A549 (cell line): ENCODE measurements at regions not wholly inside any gene's neighbourhood (a gene's known extent, or its start where the extent isn't known, plus 50 kb on each side); places are given as distances from the start of the nearest gene placed in this dataset.

Experiments
- ATAC-seq, 2 experiments: fragments of 200-7000 bp in 1 of 2; fragments of >200 bp in 1 of 2; cut with Nextera tagmentation in 1 of 2; cut with Tn5 transposase in 1 of 2; 3 replicates each; pipeline versions ENCODE4 v1.8.0 to v1.9.1; 2018 to 2020; ENCODE audit warnings: mild to moderate bottlenecking in 1 of 2, moderate library complexity in 1 of 2
- CTCF ChIA-PET: fragments of 300-600 bp; sonication (Branson Sonifier 250); formaldehyde crosslinking; extraction: SDS; loops from one replicate; lab custom pipeline; 2021; ENCODE audit warnings: antibody characterized with exemption, inconsistent platforms; lab: Yijun Ruan, JAX
- POLR2A ChIA-PET: fragments of 350-600 bp; formaldehyde crosslinking; extraction: SDS; loops from one replicate; lab custom pipeline; 2021; ENCODE audit warnings: antibody characterized with exemption, inconsistent platforms; lab: Yijun Ruan, JAX
- DNase-seq, 2 experiments: peaks; one replicate each; pipeline versions ENCODE4 v3.0.0 to v3.0.0-alpha.2; 2011 to 2016; ENCODE audit warnings: low read depth in 1 of 2, low spot score in 1 of 2
- FAIRE-seq: peaks from 2 replicates; lab custom pipeline; 2011; peaks lifted over from hg19 to GRCh38; lab: Jason Lieb, UNC
- H3K27ac ChIP-seq, 2 experiments: fragments of >200 bp; sonication (Bioruptor Twin); formaldehyde crosslinking; 3 replicates each; pipeline ENCODE4 v1.5.1; 2016 to 2017
- H3K4me1 ChIP-seq: fragments of >200 bp; sonication (Bioruptor Twin); formaldehyde crosslinking; 3 replicates; pipeline ENCODE4 v1.6.1; 2016
- H3K4me2 ChIP-seq: fragments of >200 bp; sonication (Bioruptor Twin); formaldehyde crosslinking; 3 replicates; pipeline ENCODE4 v1.6.1; 2016
- H3K4me3 ChIP-seq: fragments of >200 bp; sonication (Bioruptor Twin); formaldehyde crosslinking; 3 replicates; pipeline ENCODE4 v1.5.1; 2016
- H3K9me3 ChIP-seq: fragments of >200 bp; sonication (Bioruptor Twin); formaldehyde crosslinking; 3 replicates; pipeline ENCODE4 v1.6.1; 2016
- BHLHE40 ChIP-seq: IDR thresholded peaks from 2 replicates; pipeline ENCODE4 v1.6.1; 2012; ENCODE audit warnings: low read depth, low read length, inconsistent platforms
- CHD2 ChIP-seq: fragments of 150-350 bp; IDR thresholded peaks from 2 replicates; pipeline ENCODE4 v1.6.1; 2014; ENCODE audit warnings: low read length; ENCODE audit not compliant: partially characterized antibody
- FOSB ChIP-seq: fragments of 250-450 bp; sonication (Bioruptor Pico); IDR thresholded peaks from 2 replicates; pipeline ENCODE4 v1.5.0; 2020; ENCODE audit warnings: mild to moderate bottlenecking, moderate library complexity
- GATA3 ChIP-seq: IDR thresholded peaks from 2 replicates; pipeline ENCODE4 v1.6.1; 2012; ENCODE audit warnings: borderline replicate concordance
- HEYL ChIP-seq: fragments of 250-450 bp; sonication (Bioruptor Pico); IDR thresholded peaks from 2 replicates; pipeline ENCODE4 v1.8.0; 2021; ENCODE audit warnings: mild to moderate bottlenecking, moderate library complexity
- KDM1A ChIP-seq: fragments of 200-600 bp; sonication (generic); IDR thresholded peaks from 2 replicates; pipeline ENCODE4 v1.6.1; 2016; ENCODE audit warnings: low read depth, mild to moderate bottlenecking
- MAZ ChIP-seq: fragments of 150-350 bp; IDR thresholded peaks from 2 replicates; pipeline ENCODE4 v1.6.1; 2014; ENCODE audit warnings: antibody characterized with exemption, low read depth, low read length, borderline replicate concordance
- NFE2L2 ChIP-seq: fragments of 150-350 bp; conservative IDR thresholded peaks from 2 replicates; pipeline ENCODE4 v1.6.1; 2014; ENCODE audit warnings: low read length
- PHF8 ChIP-seq: fragments of 200-600 bp; sonication (generic); IDR thresholded peaks from 2 replicates; pipeline ENCODE4 v1.6.1; 2016; ENCODE audit warnings: low read depth, mild to moderate bottlenecking, antibody characterized with exemption, moderate library complexity, borderline replicate concordance
- RFX5 ChIP-seq: fragments of 450-650 bp; IDR thresholded peaks from 2 replicates; pipeline ENCODE4 v1.7.1; 2014; ENCODE audit warnings: antibody characterized with exemption, mild to moderate bottlenecking, moderate library complexity
- SMC3 ChIP-seq: fragments of >200 bp; sonication (Bioruptor Twin); formaldehyde crosslinking; IDR thresholded peaks from 3 replicates; pipeline ENCODE4 v1.6.1; 2018; ENCODE audit warnings: inconsistent platforms
- TFCP2L1 ChIP-seq: fragments of 250-450 bp; sonication (Bioruptor Pico); IDR thresholded peaks from 2 replicates; pipeline ENCODE4 v1.5.0; 2021; ENCODE audit warnings: mild to moderate bottlenecking
- WGBS: methylation state at CpG from one replicate; pipeline ENCODE4 v1.1.6; 2017; ENCODE audit errors: missing lambda C conversion rate; 5-methylcytosine and 5-hydroxymethylcytosine counted together
- TF ChIP-seq, protein P1 (sequence below): fragments of >200 bp; sonication (Bioruptor Twin); formaldehyde crosslinking; IDR thresholded peaks from 2 replicates; pipeline ENCODE4 v1.6.1; 2016
- TF ChIP-seq, protein P2 (sequence below): fragments of 200-600 bp; sonication (generic); IDR thresholded peaks from 2 replicates; pipeline ENCODE4 v1.6.1; 2016; ENCODE audit warnings: antibody characterized with exemption, mild to moderate bottlenecking, moderate library complexity
- TF ChIP-seq, protein P3 (sequence below): fragments of 250-450 bp; sonication (Bioruptor Pico); IDR thresholded peaks from 2 replicates; pipeline ENCODE4 v1.5.0; 2021; ENCODE audit warnings: mild to moderate bottlenecking, moderate library complexity, borderline replicate concordance
- TF ChIP-seq, protein P4 (sequence below): fragments of >200 bp; sonication (Bioruptor Twin); formaldehyde crosslinking; IDR thresholded peaks from 3 replicates; pipeline ENCODE4 v1.6.1; 2016
- TF ChIP-seq, protein P5 (sequence below): IDR thresholded peaks from 2 replicates; pipeline ENCODE4 v1.6.1; 2012

DNA sequence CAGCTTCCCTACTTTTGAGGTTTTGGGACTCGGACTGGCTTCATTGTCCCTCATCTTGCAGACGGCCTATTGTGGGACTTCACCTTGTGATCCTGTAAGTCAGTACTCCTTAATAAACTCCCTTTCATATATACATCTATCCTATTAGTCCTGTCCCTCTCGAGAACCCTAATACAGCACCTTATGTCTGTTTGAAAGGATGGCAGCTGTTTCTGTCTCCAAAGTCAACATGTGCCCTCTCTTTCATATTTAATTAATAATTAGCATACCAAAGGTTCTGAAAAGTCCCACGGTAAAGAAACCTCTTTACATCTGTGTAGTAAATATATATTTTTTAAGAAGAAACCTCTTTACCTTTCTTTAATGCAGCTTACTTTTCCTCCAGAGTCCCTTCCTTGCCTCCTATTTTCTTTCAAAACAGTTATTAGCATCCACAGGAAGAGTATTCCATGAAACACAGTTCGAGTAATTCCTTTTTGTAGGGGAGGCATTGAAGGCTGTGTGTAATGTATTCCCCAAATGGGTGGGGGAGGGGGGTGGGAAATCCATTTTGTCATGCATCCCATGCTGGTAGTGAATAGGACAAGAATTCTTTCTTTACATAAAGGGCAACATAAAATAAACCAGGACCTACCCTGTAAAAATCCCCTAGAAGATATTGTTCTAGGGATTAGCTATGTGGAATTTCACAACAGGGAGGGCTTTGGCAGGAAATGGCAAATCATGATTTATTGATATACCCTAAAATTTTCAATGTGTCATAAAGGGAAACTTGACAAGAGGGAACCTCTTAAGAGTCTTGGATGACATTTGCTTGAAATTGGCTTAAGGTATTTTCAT is 241.5 kb downstream of the SUDS3 start:
- ATAC-seq (no peak), FAIRE-seq (no peak), DNase-seq (no peak)
- Histone ChIP-seq H3K27ac (no peak overlapping the region), H3K4me3 (no peak overlapping the region), H3K9me3 (no peaks in the 10 kb centered on the region), H3K4me2 (no peak overlapping the region), H3K4me1 (no peaks in the 10 kb centered on the region)
- ChIA-PET POLR2A (no interaction called here), CTCF (interaction anchor here (1.2 kb wide), 1 partner anchor 213 kb away, joined by 4 read pairs; no protein-coding TSS in a partner anchor)
- 10% methylated on average over 5 of the region's 5 CpGs for WGBS
- TF ChIP-seq, protein P1, sequence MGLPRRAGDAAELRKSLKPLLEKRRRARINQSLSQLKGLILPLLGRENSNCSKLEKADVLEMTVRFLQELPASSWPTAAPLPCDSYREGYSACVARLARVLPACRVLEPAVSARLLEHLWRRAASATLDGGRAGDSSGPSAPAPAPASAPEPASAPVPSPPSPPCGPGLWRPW, result no peak
- TF ChIP-seq KDM1A, result no peak
- TF ChIP-seq RFX5, result no peak
- no peak for TF ChIP-seq NFE2L2
- TF ChIP-seq, protein P2, sequence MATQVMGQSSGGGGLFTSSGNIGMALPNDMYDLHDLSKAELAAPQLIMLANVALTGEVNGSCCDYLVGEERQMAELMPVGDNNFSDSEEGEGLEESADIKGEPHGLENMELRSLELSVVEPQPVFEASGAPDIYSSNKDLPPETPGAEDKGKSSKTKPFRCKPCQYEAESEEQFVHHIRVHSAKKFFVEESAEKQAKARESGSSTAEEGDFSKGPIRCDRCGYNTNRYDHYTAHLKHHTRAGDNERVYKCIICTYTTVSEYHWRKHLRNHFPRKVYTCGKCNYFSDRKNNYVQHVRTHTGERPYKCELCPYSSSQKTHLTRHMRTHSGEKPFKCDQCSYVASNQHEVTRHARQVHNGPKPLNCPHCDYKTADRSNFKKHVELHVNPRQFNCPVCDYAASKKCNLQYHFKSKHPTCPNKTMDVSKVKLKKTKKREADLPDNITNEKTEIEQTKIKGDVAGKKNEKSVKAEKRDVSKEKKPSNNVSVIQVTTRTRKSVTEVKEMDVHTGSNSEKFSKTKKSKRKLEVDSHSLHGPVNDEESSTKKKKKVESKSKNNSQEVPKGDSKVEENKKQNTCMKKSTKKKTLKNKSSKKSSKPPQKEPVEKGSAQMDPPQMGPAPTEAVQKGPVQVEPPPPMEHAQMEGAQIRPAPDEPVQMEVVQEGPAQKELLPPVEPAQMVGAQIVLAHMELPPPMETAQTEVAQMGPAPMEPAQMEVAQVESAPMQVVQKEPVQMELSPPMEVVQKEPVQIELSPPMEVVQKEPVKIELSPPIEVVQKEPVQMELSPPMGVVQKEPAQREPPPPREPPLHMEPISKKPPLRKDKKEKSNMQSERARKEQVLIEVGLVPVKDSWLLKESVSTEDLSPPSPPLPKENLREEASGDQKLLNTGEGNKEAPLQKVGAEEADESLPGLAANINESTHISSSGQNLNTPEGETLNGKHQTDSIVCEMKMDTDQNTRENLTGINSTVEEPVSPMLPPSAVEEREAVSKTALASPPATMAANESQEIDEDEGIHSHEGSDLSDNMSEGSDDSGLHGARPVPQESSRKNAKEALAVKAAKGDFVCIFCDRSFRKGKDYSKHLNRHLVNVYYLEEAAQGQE, result no peak
- TF ChIP-seq, protein P3, sequence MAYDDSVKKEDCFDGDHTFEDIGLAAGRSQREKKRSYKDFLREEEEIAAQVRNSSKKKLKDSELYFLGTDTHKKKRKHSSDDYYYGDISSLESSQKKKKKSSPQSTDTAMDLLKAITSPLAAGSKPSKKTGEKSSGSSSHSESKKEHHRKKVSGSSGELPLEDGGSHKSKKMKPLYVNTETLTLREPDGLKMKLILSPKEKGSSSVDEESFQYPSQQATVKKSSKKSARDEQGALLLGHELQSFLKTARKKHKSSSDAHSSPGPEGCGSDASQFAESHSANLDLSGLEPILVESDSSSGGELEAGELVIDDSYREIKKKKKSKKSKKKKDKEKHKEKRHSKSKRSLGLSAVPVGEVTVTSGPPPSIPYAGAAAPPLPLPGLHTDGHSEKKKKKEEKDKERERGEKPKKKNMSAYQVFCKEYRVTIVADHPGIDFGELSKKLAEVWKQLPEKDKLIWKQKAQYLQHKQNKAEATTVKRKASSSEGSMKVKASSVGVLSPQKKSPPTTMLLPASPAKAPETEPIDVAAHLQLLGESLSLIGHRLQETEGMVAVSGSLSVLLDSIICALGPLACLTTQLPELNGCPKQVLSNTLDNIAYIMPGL, result no peak
- TF ChIP-seq, protein P4, sequence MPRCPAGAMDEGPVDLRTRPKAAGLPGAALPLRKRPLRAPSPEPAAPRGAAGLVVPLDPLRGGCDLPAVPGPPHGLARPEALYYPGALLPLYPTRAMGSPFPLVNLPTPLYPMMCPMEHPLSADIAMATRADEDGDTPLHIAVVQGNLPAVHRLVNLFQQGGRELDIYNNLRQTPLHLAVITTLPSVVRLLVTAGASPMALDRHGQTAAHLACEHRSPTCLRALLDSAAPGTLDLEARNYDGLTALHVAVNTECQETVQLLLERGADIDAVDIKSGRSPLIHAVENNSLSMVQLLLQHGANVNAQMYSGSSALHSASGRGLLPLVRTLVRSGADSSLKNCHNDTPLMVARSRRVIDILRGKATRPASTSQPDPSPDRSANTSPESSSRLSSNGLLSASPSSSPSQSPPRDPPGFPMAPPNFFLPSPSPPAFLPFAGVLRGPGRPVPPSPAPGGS, result no peak
- TF ChIP-seq, protein P5, sequence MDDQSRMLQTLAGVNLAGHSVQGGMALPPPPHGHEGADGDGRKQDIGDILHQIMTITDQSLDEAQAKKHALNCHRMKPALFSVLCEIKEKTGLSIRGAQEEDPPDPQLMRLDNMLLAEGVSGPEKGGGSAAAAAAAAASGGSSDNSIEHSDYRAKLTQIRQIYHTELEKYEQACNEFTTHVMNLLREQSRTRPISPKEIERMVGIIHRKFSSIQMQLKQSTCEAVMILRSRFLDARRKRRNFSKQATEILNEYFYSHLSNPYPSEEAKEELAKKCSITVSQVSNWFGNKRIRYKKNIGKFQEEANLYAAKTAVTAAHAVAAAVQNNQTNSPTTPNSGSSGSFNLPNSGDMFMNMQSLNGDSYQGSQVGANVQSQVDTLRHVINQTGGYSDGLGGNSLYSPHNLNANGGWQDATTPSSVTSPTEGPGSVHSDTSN, result no peak
- no peak for TF ChIP-seq FOSB (CRISPR knock-in tag)
- TF ChIP-seq SMC3, result no peak
- TF ChIP-seq CHD2, result no peak
- no peak for TF ChIP-seq MAZ
- no peak for TF ChIP-seq TFCP2L1 (CRISPR knock-in tag)
- no peak for TF ChIP-seq HEYL
- no peak for TF ChIP-seq PHF8
- no peak for TF ChIP-seq GATA3

DNA sequence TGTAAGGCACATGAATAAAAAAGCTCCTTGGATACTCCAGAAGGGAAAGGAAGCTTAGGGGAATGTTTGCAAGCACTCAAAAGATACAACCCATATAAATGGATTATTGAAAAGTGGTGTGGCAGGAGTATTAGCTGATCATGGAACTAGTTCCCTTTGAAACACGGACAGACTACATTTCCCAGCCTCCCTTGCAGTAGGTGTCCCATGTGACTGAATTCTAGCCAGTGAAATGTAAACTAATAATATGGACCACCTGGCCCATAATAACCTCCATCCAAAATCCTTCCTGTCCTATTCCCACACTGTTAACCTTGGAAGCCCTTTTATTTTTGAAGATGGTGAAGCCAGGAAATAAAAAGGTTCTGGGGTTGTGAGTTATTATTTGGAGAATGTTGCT is 242.3 kb downstream of the SUDS3 start:
- 0% methylated on average over 1 of the region's 1 CpG for WGBS
- DNase-seq, result no peak
- POLR2A ChIA-PET, result no interaction called here
- no peaks in the 10 kb centered on the region for H3K4me1 ChIP-seq
- H3K27ac ChIP-seq, result no peak overlapping the region
- H3K4me2 ChIP-seq, result no peak overlapping the region
- no peak for ATAC-seq
- no peak for TF ChIP-seq BHLHE40
- no peaks in the 10 kb centered on the region for H3K9me3 ChIP-seq
- H3K4me3 ChIP-seq, result no peak overlapping the region
- FAIRE-seq, result no peak
- CTCF ChIA-PET, result interaction anchor here (1.2 kb wide), 1 partner anchor 214 kb away, joined by 4 read pairs; no protein-coding TSS in a partner anchor
